SK-MEL-5 (cell line): ENCODE measurements at regions not wholly inside any gene's neighbourhood (a gene's known extent, or its start where the extent isn't known, plus 50 kb on each side); places are given as distances from the start of the nearest gene placed in this dataset.

Source experiments
- DNase-seq: peaks from one replicate; pipeline ENCODE4 v3.0.0-alpha.2; 2016; ENCODE audit warnings: low read depth, low spot score
- in situ Hi-C: cut with HindIII; loops from 2 replicates; pipeline ENCODE4 v1.10.0; 2016; ENCODE audit warnings: low sequenced_read_pairs, high pct_unique_total_duplicates, low pct_unique_long_range_greater_than_20kb

DNA sequence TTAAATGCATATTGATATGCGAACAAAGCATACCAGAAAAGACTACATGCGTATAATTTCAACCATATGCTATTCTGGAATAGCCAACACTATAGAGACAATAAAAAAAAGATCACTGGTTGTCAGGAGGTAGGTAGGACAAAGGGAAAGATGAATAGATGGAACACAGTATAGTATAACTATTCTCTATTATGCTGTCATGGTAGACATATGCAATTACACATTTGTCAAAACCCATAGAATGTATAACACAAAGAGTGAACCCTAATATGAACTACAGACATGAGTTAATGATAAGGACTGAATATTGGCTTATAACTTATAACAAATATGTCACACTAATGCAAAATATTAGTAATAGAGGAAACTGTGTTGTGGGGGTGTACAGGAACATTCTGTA is 460.8 kb downstream of the TAF11L14 start:
- in situ Hi-C loops: no loop called here
- no peak for DNase-seq

- DNase-seq: no peak
- in situ Hi-C loops: no loop called here
Observed at GRCh38 chr5:18097817-18098216, 463.6 kb downstream of the TAF11L14 start.

- in situ Hi-C loops: no loop called here
- DNase-seq: no peak
Observed at GRCh38 chr5:18098691-18099090, 464.4 kb downstream of the TAF11L14 start.

- DNase-seq: no peak
- in situ Hi-C loops: no loop called here
Observed at GRCh38 chr5:18099261-18099660, 465.0 kb downstream of the TAF11L14 start.

DNA sequence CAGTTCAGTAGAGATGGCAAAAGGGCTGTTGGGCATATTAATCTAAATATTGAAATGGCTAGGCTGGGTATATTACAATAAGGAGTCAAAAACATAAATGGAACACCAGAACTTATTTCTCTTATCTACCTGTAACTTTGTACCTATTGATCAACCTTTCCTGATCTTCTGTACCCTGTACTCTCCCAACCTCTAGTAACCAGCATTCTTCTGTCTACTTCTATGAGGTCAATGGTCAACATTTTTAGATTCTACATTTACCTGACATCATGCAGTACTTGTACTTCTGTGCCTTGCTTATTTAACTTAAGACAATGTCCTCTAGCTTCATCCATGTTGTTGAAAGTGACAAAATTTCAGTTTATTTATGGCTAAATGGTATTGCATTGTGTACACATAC is 467.3 kb downstream of the TAF11L14 start:
- in situ Hi-C loops: no loop called here
- no peak for DNase-seq

DNA sequence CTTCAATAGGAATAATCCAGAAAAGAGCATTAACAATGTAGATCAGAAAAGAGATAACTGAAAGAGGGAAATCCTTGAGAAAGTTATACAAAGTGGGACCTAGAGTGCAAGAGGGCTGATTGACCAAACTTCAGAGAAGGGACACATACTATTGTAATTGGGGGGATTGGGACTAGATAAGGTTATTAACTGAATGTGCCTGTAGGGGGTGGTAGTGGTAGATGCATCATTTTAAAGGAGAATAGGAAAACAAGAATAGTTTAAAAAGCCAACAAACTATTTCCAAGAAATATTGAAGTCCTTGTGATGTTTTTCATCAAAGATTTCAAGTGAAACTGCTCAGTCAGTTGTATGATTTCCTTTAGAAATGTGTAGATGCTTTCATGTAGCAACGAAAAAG is 468.5 kb downstream of the TAF11L14 start:
- in situ Hi-C loops: no loop called here
- peak; percentile 23 for DNase-seq

DNA sequence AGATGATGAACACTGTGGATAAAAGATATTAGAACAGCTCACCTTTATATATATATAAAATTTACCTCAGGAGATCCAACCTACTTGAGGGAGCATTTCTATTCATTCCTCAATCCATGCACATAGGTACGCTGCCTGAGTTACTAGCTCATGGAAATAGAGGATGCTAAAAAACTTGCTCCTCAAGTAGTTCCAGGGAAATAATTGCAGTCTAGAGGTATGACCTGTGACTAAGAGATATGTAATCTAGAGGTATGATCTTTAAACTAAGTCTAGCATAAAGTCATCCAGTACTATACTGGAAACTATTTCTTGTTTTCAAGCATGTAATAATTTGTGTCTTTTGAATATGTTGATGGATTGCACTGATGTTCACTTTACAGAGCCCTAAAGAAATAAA is 471.2 kb downstream of the TAF11L14 start:
- no peak for DNase-seq
- in situ Hi-C loops: no loop called here

DNA sequence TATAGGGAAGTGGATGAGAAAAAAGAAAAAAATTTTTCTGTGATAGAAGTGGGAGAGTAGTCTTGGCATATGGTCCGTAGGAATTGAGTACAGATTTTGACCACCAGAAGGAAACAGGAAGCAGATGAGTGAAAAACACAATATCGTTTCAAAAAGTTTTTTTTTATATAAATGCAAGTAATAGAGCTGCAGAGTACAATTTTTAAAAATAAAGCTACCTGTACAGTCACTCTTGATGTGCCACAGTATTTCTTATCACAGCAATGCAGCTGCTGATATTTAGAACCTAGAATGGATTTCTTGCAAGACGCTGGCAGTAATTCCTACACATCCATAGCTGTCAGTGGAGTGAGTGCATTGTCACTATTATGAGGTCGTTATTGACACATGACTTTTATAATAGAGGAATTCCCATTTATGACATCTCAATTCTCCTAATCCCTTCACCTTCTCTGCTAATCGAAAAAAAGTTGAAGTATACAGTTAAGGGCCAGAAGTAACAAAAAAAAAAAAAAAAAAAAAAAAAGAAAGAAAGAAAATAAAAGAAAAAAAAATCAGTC is 477.7 kb downstream of the TAF11L14 start:
- DNase-seq: no peak
- in situ Hi-C loops: no loop called here

DNA sequence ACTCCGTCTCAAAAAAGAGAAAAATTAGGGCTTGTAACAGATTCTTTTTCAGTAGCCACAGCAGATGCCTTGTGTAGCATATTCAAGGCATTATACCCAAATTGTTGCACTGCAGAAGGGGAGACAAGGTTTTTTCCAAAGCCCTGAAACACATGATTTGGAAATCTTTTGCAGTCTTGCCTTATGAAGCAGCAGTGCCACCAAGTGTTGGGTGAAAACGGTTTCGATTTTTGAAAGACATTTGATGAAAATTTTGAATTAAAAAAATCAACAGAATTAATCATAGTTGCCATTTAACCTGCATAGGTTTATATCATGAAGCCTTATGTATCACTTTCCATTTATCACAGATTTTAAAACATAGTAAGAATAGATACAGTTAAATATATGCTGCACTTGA is 479.5 kb downstream of the TAF11L14 start:
- peak; percentile 47 for DNase-seq
- in situ Hi-C loops: no loop called here

- no peak for DNase-seq
- in situ Hi-C loops: no loop called here
Observed at GRCh38 chr5:18114151-18114757, 480.0 kb downstream of the TAF11L14 start.

DNA sequence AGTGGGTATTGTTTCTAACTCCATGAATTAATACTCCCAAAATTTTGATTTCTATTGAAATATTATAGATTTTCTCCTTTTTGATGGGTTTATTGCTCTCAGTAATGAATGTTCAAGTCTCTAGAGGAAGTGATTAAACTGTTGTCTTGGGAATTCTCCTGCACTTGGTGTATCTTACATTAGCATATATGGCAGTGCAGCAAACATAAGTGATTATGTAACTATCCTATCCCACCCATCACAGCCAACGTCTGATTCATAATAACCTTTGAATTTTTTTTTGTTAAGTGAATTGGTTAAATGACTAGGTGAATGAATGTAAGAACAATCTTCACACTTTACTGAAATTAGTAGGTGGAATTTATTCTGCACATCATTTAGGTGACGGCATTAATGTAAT is 483.7 kb downstream of the TAF11L14 start:
- in situ Hi-C loops: no loop called here
- no peak for DNase-seq

DNA sequence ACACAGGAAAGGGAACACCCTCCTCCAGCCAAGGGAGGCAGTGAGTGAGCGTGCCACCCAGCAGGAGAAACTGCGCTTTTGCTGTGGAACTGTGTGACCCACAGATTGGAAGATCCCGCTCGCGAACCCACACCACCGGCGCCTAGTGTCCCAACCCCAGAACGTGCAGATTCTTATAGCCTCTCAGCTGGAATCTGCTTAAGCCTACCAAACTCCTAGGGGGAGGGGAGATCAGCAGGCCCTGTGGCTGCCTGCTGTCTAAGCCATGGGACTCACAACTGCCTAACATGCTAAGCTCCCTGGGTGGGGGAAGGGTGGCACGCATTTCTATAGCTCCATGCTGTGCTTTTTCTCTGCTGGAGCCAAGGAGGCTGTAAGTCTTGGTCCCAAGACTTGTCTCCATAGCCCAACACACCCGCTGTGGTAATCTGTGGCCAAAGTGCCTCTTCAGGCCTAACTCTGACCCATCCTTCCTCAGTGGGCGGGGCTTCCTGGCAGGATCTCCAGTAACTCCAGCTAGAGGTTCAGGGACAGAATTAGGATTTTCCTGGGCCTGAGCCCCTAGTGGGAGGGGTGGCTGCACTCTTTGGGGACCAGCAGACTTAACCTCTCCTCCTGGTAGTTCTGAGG is 485.0 kb downstream of the TAF11L14 start:
- in situ Hi-C loops: no loop called here
- no peak for DNase-seq

DNA sequence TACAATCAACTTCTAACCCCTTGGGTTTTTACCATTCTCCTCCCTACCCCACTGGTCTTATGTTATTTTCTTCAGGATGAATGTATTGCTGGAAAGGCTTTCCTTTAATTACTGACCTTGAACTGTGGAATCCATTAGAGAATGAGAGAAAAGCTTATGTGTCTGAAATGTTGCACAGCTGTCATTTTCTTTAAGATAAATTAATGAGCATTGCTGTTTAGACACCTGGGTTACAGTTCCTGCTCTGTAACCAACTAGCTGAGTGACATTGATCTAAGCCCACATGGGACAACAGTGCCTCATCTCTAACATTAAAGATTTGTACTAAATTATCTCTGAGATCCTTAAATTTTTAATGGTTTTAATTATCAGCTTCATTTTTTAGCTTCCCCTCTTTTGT is 507.0 kb downstream of the TAF11L14 start:
- in situ Hi-C loops: no loop called here
- no peak for DNase-seq

- no peak for DNase-seq
- in situ Hi-C loops: no loop called here
Observed at GRCh38 chr5:18142831-18143230, 508.6 kb downstream of the TAF11L14 start.

DNA sequence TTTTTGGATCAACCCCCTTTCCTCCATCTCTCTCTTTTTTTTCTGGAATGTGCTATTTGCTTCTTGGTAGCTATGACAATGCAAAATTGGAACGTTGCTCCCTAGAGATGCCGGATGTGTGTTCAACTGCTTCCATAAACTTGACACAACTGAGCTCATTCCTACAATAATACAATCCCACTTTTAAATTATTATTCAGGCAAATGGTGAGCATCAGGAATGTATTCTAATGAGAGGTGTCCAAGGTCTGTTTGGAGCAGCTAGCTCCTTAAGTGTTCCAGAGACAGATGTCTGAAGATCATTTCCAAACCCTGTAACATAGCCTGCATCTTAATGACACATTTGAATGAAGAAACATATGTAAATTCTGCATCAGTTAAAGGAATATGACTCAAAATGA is 518.4 kb downstream of the TAF11L14 start:
- no peak for DNase-seq
- in situ Hi-C loops: no loop called here

GRCh38 chr5:18158166-18158565 is 523.9 kb downstream of the TAF11L14 start:
- in situ Hi-C loops: no loop called here
- DNase-seq: no peak

DNA sequence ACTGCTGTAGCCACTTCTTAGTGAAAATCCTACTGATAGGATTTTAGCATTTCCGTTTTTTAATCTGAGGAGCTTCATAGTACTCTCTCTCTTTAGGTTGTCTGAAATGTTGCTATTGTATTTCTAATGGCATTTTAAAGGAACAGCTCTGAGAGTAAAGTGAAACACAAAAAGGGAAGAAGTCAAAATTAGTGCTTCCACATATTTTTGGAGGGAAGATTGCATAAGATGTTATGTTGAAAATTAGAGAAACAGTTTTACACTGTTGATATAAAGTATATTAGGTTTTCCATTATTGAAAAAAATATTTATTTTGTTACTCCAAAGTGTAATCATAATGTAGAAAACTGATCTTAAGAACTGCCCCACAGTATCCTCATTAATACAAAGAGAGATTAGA is 525.1 kb downstream of the TAF11L14 start:
- no peak for DNase-seq
- in situ Hi-C loops: no loop called here

DNA sequence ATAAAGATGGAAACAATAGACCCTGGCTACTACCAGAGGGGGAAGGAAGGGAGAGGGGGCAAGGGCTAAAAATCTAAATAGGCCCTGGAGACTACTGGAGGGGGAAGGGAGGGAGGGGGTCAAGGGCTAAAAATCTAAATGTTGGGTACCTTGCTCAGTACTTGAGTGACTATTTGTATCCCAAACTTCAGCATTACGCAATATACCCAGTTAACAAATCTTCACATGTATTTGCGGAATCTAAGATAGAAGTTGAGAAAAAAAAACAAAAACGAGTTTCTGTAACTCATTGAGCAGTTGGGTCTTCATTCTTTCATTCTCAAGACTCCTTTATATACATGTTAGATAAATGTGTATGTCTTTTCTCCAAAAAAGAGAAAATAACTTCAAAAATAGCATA is 537.4 kb downstream of the TAF11L14 start:
- in situ Hi-C loops: no loop called here
- DNase-seq: no peak

- in situ Hi-C loops: no loop called here
- no peak for DNase-seq
Observed at GRCh38 chr5:18179579-18179978, 545.3 kb downstream of the TAF11L14 start.
